ENCODE measurements at regions not wholly inside any gene's neighbourhood (a gene's known extent, or its start where the extent isn't known, plus 50 kb on each side); places are given as distances from the start of the nearest gene placed in this dataset.
"Not testable (repeated sequence)": the region's sequence is repeated elsewhere in the genome, so short reads cannot be mapped to it uniquely, and the experiment has no call there.

DNA sequence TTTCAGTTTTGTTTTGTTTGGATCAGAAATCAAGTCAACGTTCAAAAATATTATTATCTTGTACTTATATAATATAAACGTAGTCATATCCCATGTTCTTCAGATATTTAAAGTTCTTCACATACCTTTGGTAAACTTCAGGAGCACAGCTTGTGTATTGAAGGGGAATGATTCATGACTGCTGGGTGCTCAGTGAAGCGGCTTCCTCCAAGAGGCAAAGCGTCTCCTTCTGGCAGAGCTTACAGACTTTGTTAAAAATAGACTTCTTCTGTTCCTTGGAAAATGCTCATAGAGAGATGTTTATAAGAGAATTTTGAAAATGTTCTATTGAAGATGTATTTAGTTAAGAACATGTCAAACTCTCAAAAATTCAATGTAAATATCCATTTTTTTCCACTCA is 155.6 kb upstream of the CNTNAP4 start:
- no peak for TF ChIP-seq CTCF (IDR thresholded peaks at IDR 0.05; ENCODE audit: low read depth, low read length)
- H3K4me3 ChIP-seq (replicated peaks in 1 of 2; ENCODE audit: low read depth in 2 of 2, low read length in 2 of 2) = no peak overlapping the region
- DNase-seq (ENCODE audit: low read depth in 2 of 2) = no peak

GRCh38 chr16:76123966-76124365 is 153.2 kb upstream of the CNTNAP4 start:
- no peak for DNase-seq (ENCODE audit: low read depth in 2 of 2)
- no peak overlapping the region for H3K4me3 ChIP-seq (replicated peaks in 1 of 2; ENCODE audit: low read depth in 2 of 2, low read length in 2 of 2)
- no peak for TF ChIP-seq CTCF (IDR thresholded peaks at IDR 0.05; ENCODE audit: low read depth, low read length)

DNA sequence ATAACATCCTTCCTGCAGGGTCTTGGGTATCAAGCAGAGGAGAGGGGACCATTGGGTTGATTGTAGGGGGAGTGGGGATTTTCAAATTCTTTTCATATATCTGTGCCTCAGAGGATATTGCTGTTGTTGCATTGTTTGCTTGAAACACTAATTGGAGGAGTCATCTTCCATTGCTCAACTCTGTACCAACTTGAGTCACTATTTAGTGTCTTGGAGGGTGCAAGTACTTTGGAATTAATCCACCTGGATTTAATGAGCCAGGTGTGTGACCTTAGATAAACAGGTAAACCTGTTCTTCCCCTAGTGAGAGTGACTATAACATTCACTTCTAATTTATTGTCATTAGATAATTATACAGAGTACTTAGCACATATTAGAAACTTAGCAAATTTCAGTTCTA is 151.3 kb upstream of the CNTNAP4 start:
- H3K4me3 ChIP-seq (replicated peaks in 1 of 2; ENCODE audit: low read depth in 2 of 2, low read length in 2 of 2) = no peak overlapping the region
- DNase-seq (ENCODE audit: low read depth in 2 of 2) = no peak
- no peak for TF ChIP-seq CTCF (IDR thresholded peaks at IDR 0.05; ENCODE audit: low read depth, low read length)

GRCh38 chr16:76138056-76138455 is 139.1 kb upstream of the CNTNAP4 start:
- not testable (repeated sequence) for H3K4me3 ChIP-seq (replicated peaks in 1 of 2; ENCODE audit: low read depth in 2 of 2, low read length in 2 of 2); DNase-seq (ENCODE audit: low read depth in 2 of 2)

DNA sequence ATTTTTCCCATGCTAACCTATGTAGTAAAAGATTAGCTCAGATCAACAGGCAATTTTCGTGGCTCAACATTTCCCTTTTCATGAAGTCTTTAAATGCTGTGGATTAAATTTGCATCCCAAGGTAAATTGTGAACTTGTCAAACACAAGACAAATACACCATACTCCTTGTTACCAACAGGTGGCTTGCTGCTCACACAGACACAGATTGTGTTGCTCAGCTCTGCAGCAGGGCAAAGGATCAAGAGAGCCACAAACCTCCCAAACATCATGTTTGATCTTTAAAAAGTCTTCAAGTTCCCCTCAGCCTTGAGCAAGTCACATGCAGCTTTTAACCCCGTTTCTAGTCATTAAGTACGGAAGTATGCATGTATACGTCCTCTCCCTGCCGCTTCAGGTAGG is 119.6 kb upstream of the CNTNAP4 start:
- DNase-seq (ENCODE audit: low read depth in 2 of 2) = no peak
- TF ChIP-seq CTCF (IDR thresholded peaks at IDR 0.05; ENCODE audit: low read depth, low read length) = no peak
- H3K4me3 ChIP-seq (replicated peaks in 1 of 2; ENCODE audit: low read depth in 2 of 2, low read length in 2 of 2) = no peak overlapping the region

- H3K4me3 ChIP-seq (replicated peaks in 1 of 2; ENCODE audit: low read depth in 2 of 2, low read length in 2 of 2) = no peak overlapping the region
- TF ChIP-seq CTCF (IDR thresholded peaks at IDR 0.05; ENCODE audit: low read depth, low read length) = no peak
Observed at GRCh38 chr16:76162046-76162445, 115.2 kb upstream of the CNTNAP4 start.

DNA sequence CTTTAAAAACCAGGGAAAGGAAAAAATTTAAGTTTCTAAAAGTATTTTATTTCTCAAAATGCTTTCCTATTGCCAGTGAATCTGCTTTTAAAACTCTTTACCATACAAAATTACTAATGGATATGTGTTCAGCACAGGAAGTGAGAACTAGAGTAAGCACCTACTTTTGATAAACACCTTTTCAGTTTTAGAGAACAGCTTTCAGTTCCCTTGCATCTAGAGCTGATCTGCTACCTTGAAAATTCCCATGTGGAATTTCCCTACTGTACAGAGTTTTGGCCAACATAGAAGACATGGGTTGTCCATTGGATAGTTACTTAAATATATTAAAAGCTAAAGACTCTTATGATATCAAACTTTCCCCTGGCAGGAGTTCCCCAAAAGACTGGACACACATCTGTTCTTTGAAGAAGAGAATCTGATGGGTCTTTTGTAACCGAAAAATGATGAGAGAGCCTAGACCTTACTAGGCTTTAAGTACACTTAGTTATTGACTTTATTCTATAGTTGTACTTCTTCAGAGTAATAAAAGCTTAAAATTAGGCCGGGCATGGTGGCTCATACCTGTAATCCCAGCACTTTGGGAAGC is 112.1 kb upstream of the CNTNAP4 start:
- TF ChIP-seq CTCF (IDR thresholded peaks at IDR 0.05; ENCODE audit: low read depth, low read length) = no peak
- DNase-seq (ENCODE audit: low read depth in 2 of 2) = no peak
- no peak overlapping the region for H3K4me3 ChIP-seq (replicated peaks in 1 of 2; ENCODE audit: low read depth in 2 of 2, low read length in 2 of 2)

More at GRCh38 chr16:76162046-76162445, 115.2 kb upstream of the CNTNAP4 start:
- no peak for DNase-seq (ENCODE audit: low read depth in 2 of 2)
